PC-9 (cell line): ENCODE measurements at regions not wholly inside any gene's neighbourhood (a gene's known extent, or its start where the extent isn't known, plus 50 kb on each side); places are given as distances from the start of the nearest gene placed in this dataset.

Source experiments
- BruUV-seq: library from RNA; stranded (reverse); fragments of 400-500 nt; replicated peaks from 2 replicates; lab custom pipeline; 2021; lab: Mats Ljungman, UMichigan
- CTCF ChIA-PET: fragments of 300-600 bp; sonication (Branson Sonifier 250); formaldehyde crosslinking; loops from one replicate; lab custom pipeline; 2022; ENCODE audit warnings: antibody characterized with exemption; lab: Charles Lee
- POLR2A ChIA-PET: fragments of 300-600 bp; sonication (Branson Sonifier 250); formaldehyde crosslinking; loops from one replicate; lab custom pipeline; 2022; ENCODE audit warnings: antibody characterized with exemption; ENCODE audit not compliant: unreplicated experiment; lab: Charles Lee
- DNase-seq, 2 experiments: peaks; one replicate each; pipeline versions ENCODE4 v3.0.0 to v3.0.0-alpha.2; 2015 to 2022; ENCODE audit warnings: mixed read lengths in 1 of 2
- H2AFZ ChIP-seq: fragments of 200-600 bp; sonication (generic); 2 replicates; pipeline ENCODE4 v1.8.1; 2017; ENCODE audit warnings: antibody characterized with exemption
- H3F3A ChIP-seq: fragments of 200-600 bp; sonication (generic); 2 replicates; pipeline ENCODE4 v1.8.1; 2017; ENCODE audit warnings: antibody characterized with exemption, mild to moderate bottlenecking, low read depth; ENCODE audit not compliant: insufficient read depth
- H3K27ac ChIP-seq: fragments of 200-600 bp; sonication (generic); 2 replicates; pipeline ENCODE4 v1.6.1; 2016; ENCODE audit warnings: mixed run types
- H3K27me3 ChIP-seq: fragments of 200-600 bp; sonication (generic); 2 replicates; pipeline ENCODE4 v1.6.1; 2016; ENCODE audit warnings: low read depth, mixed run types; ENCODE audit not compliant: insufficient read depth
- H3K36me3 ChIP-seq: fragments of 200-600 bp; sonication (generic); 2 replicates; pipeline ENCODE4 v1.6.1; 2016; ENCODE audit warnings: low read depth, mixed run types
- H3K4me1 ChIP-seq: fragments of 200-600 bp; sonication (generic); replicated peaks from 2 replicates; pipeline ENCODE4 v1.6.1; 2016; ENCODE audit warnings: mixed run types; ENCODE audit not compliant: insufficient read depth
- H3K4me2 ChIP-seq: fragments of 200-600 bp; sonication (generic); 2 replicates; pipeline ENCODE4 v1.6.1; 2017; ENCODE audit warnings: mixed run types
- H3K4me3 ChIP-seq: fragments of 200-600 bp; sonication (generic); 2 replicates; pipeline ENCODE4 v1.6.1; 2016; ENCODE audit warnings: mixed run types
- H3K79me2 ChIP-seq: fragments of 200-600 bp; sonication (generic); 2 replicates; pipeline ENCODE4 v1.6.1; 2017; ENCODE audit warnings: low read depth, mixed run types
- H3K9me2 ChIP-seq: fragments of 200-600 bp; sonication (generic); 2 replicates; pipeline ENCODE4 v1.8.1; 2017; ENCODE audit warnings: mild to moderate bottlenecking; ENCODE audit not compliant: insufficient read depth
- H3K9me3 ChIP-seq: fragments of 200-600 bp; sonication (generic); 2 replicates; pipeline ENCODE4 v1.8.1; 2016; ENCODE audit warnings: low read depth; ENCODE audit not compliant: insufficient read depth
- H4K20me1 ChIP-seq: fragments of 200-600 bp; sonication (generic); 2 replicates; pipeline ENCODE4 v1.8.1; 2017; ENCODE audit not compliant: insufficient read depth
- CTCF ChIP-seq: fragments of 200-600 bp; sonication (generic); conservative IDR thresholded peaks from 2 replicates; pipeline ENCODE4 v1.6.1; 2017; ENCODE audit warnings: mixed run types, antibody characterized with exemption, mild to moderate bottlenecking, moderate library complexity
- EZH2 ChIP-seq: fragments of 200-600 bp; sonication (generic); IDR thresholded peaks from 2 replicates; pipeline ENCODE4 v1.8.0; 2017; ENCODE audit warnings: antibody characterized with exemption, low read depth
- intact Hi-C: fragments of 100-400 bp; cut with micrococcal nuclease; formaldehyde crosslinking; loops from one replicate; pipeline ENCODE4 v1.10.0; 2022; ENCODE audit not compliant: unreplicated experiment

- H3F3A ChIP-seq = no peaks in the 10 kb centered on the region
- intact Hi-C loops = no loop called here
- H3K36me3 ChIP-seq = no peaks in the 10 kb centered on the region
- DNase-seq = no peak
- H2AFZ ChIP-seq = no peak overlapping the region
- H3K27ac ChIP-seq = no peak overlapping the region
- CTCF ChIA-PET = no interaction called here
- no TSS peak for BruUV-seq
- POLR2A ChIA-PET = no interaction called here
- H3K4me2 ChIP-seq = no peak overlapping the region
- H3K4me1 ChIP-seq = no peaks in the 10 kb centered on the region
- no peaks in the 10 kb centered on the region for H3K9me3 ChIP-seq
- TF ChIP-seq EZH2 (no peak), CTCF (no peak)
- H3K27me3 ChIP-seq = no peaks in the 10 kb centered on the region
- H3K4me3 ChIP-seq = no peak overlapping the region
- no peaks in the 10 kb centered on the region for H3K9me2 ChIP-seq
- H3K79me2 ChIP-seq = no peaks in the 10 kb centered on the region
- H4K20me1 ChIP-seq = no peaks in the 10 kb centered on the region
Observed at GRCh38 chr14:26863736-26864135, 265.9 kb upstream of the NOVA1 start.

- intact Hi-C loops = no loop called here
- no peaks in the 10 kb centered on the region for H3K27me3 ChIP-seq
- ChIA-PET POLR2A (interaction anchor here (0.6 kb wide), 1 partner anchor 274 kb away, joined by 4 read pairs; no protein-coding TSS in a partner anchor), CTCF (no interaction called here)
- H3K4me1 ChIP-seq = no peaks in the 10 kb centered on the region
- no peak overlapping the region for H3K4me2 ChIP-seq
- no peak for DNase-seq
- H3K79me2 ChIP-seq = no peaks in the 10 kb centered on the region
- H3K4me3 ChIP-seq = no peak overlapping the region
- BruUV-seq = no TSS peak
- no peaks in the 10 kb centered on the region for H3F3A ChIP-seq
- H3K9me3 ChIP-seq = no peaks in the 10 kb centered on the region
- no peak overlapping the region for H3K27ac ChIP-seq
- H4K20me1 ChIP-seq = no peaks in the 10 kb centered on the region
- no peaks in the 10 kb centered on the region for H3K9me2 ChIP-seq
- TF ChIP-seq EZH2 = no peak
- TF ChIP-seq CTCF = no peak
- H3K36me3 ChIP-seq = no peaks in the 10 kb centered on the region
- H2AFZ ChIP-seq = no peak overlapping the region
Observed at GRCh38 chr14:26866721-26867120, 268.9 kb upstream of the NOVA1 start.

- Histone ChIP-seq H3K79me2 (no peaks in the 10 kb centered on the region), H4K20me1 (no peaks in the 10 kb centered on the region), H2AFZ (no peak overlapping the region), H3K4me3 (no peak overlapping the region), H3K4me2 (no peak overlapping the region), H3K9me2 (no peaks in the 10 kb centered on the region), H3F3A (no peaks in the 10 kb centered on the region), H3K27ac (no peak overlapping the region), H3K9me3 (no peaks in the 10 kb centered on the region), H3K36me3 (no peaks in the 10 kb centered on the region), H3K4me1 (no peaks in the 10 kb centered on the region), H3K27me3 (no peaks in the 10 kb centered on the region)
- ChIA-PET POLR2A (interaction anchor here (0.6 kb wide), 1 partner anchor 275 kb away, joined by 4 read pairs; no protein-coding TSS in a partner anchor), CTCF (no interaction called here)
- TF ChIP-seq EZH2 = no peak
- TF ChIP-seq CTCF = no peak
- DNase-seq = no peak
- BruUV-seq = no TSS peak
- intact Hi-C loops = no loop called here
Observed at GRCh38 chr14:26867171-26867757, 269.4 kb upstream of the NOVA1 start.
